RKO (cell line): ENCODE measurements at regions not wholly inside any gene's neighbourhood (a gene's known extent, or its start where the extent isn't known, plus 50 kb on each side); places are given as distances from the start of the nearest gene placed in this dataset.
"Not testable (repeated sequence)": the region's sequence is repeated elsewhere in the genome, so short reads cannot be mapped to it uniquely, and the experiment has no call there.

ENCODE experiments used
- DNase-seq: peaks from one replicate; pipeline ENCODE4 v3.0.0-alpha.2; 2016; ENCODE audit warnings: low spot score

GRCh38 chr3:104133630-104134029, 1233.1 kb upstream of the ALCAM start:
- no peak for DNase-seq

DNA sequence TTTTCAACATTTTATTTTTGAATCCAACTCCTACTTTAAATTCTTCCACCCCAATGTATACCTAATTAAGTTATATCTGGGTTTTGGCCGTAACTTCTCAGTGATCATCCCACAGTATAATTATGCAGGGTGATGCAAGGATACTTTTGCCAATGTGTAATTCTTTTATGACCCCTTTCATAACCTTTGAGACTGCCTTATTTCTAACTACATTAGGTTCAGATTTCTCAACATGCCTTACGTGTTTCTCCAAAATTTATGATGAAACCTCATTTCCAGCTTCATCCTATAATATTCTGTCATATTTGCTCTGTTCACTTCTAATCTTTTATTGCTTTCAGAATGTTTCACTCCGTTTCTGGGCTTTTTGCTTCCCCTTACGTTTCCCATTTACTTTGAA, 1229.6 kb upstream of the ALCAM start:
- no peak for DNase-seq

DNA sequence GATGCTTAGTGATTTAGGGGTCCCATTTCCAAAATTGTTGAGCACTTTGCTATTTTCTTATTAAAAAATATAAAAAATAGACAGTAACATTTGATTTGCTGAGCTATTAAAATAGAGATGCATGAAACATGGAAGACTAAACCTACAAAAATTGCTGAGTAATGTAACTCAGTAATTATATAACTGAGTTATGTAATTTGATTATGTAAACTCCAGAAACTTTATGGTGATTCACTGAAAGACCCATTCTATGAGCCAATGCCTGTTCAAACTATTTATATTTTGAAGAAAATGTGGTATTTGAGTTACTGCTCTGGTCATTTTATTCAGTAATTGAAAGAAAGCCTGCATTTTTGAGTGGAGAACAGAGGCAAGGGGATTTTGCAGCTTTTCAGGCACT, 1221.5 kb upstream of the ALCAM start:
- DNase-seq: no peak

DNA sequence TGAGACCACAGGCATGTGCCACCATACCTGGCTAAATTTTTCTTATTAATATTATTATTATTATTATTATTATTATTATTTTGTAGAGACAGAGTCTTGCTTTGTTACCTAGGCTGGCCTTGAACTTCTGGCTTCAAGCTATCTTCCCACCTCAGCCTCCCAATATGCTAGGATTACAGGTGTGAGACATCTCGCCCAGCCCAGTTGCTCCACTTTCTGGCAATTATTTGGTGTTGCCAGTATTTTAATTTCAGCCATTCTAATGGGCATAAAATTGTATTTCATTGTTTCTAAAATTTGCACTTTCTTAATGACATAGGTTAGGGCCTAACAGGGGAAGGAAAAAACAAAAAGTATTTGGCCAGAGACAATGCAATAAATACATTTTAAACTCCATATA, 1217.6 kb upstream of the ALCAM start:
- no peak for DNase-seq

DNA sequence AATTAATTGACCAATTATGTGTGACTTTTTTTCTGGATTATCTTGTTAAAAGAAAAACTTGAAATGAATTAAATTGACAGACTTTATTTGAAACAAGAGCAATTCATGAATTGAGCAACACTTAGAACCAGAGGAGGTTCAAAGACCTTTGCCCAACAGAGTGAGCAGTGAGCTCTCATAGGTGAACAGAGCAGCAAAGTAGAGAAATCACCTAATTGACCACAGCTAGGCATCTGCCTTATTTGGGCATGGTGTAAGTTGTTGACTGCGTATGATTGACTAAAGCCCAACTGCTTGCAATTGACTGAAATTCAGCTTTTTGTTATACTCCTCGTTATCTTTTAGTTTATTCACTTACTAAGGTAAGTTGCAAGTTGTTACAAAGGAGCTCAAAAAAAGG, 1216.0 kb upstream of the ALCAM start:
- no peak for DNase-seq

- DNase-seq: no peak
Measured at GRCh38 chr3:104154896-104155295, 1211.8 kb upstream of the ALCAM start.

DNA sequence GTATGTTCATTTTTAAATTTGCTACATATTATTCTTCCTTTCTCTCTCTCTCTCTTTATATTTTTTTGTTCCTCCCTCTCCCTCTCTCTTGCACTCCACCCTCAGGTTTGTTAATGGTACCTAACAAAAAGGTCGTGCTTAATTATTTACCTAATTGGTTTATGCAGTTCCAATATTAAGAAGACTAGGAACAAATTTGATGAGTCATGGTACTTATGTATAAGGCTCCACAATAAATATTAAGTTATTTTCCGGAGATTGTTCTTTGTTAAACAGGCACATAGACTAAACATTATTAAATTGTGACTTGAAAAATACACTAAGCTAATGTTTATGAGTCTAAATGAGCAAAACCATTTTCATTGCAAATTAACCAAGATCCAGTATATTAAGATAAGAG, 1200.8 kb upstream of the ALCAM start:
- DNase-seq: no peak

DNA sequence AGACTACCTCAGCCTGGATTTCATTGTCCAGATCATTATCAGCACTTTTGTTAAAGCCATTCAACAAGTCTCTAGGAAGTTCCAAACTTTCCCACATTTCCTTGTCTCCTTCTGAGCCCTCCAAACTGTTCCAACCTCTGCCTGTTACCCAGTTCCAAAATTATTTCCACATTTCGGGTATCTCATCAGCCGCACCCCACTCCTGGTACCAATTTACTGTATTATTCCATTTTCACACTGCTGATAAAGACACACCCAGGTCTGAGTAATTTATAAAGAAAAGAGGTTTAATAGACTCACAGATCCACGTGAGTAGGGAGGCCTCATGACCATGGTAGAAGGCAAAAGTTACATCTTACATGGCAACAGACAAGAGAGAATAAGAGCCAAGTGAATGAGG, 1198.3 kb upstream of the ALCAM start:
- no peak for DNase-seq

- DNase-seq: no peak
Measured at GRCh38 chr3:104175696-104176095, 1191.0 kb upstream of the ALCAM start.

DNA sequence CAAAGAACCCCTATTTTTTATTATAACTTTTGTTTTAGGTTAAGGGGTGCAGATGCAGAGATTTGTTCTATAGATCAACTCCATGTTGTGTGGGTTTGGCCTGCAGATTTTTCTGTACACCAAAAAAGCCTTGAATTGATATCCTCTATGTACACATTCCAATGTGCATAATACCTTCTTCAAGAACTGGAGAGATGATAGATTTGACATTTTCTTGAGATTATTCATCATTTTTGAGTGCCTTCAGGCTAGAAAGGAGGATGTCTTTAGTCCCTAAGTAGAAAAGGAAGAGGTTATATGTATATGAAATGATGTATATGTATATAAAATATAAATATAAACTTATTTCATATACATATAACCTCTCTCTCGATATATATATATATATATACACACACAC, 1190.0 kb upstream of the ALCAM start:
- no peak for DNase-seq

GRCh38 chr3:104178680-104179079, 1188.0 kb upstream of the ALCAM start:
- no peak for DNase-seq

- no peak for DNase-seq
Measured at GRCh38 chr3:104180906-104181305, 1185.8 kb upstream of the ALCAM start.

- DNase-seq: no peak
Measured at GRCh38 chr3:104190681-104191080, 1176.0 kb upstream of the ALCAM start.

GRCh38 chr3:104198131-104198530, 1168.6 kb upstream of the ALCAM start:
- DNase-seq: no peak

DNA sequence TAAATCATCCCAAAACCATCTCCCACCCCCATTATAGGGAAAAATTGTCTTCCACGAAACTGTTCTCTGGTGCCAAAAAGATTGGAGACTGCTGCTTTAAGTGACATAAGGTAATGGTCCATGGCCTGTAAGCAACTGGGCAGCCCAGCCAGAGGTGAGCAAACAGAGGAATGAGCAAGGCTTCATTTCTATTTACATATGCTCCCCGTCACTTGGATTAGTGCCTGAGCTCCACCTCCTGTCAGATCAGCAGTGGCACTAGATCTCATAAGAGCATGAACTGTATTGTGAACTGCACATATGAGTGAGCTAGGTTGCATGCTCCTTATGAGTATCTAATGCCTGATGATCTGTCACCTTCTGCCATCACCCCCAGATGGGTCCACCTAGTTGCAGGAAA, 1159.8 kb upstream of the ALCAM start:
- DNase-seq: no peak

DNA sequence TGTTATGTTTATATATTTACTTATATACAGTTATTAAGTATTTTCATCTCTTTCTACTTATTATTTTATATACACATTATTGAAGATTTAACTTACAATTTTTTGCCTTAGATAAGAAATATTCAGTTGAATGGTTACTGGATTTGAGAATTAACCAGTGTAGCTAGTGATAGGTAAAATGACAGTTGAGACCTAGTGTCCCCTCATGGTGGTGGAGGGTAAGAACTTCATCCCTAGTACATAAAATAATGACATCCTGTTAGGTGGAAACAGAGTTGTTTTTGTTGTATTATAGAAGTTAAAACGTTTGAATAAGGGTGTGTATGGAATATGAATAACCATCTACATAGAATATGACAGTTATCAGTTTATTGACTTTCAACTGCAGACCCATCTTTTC, 1152.4 kb upstream of the ALCAM start:
- DNase-seq: no peak

GRCh38 chr3:104214937-104215336, 1151.8 kb upstream of the ALCAM start:
- DNase-seq: no peak

GRCh38 chr3:104219046-104219445, 1147.7 kb upstream of the ALCAM start:
- DNase-seq: not testable (repeated sequence)

DNA sequence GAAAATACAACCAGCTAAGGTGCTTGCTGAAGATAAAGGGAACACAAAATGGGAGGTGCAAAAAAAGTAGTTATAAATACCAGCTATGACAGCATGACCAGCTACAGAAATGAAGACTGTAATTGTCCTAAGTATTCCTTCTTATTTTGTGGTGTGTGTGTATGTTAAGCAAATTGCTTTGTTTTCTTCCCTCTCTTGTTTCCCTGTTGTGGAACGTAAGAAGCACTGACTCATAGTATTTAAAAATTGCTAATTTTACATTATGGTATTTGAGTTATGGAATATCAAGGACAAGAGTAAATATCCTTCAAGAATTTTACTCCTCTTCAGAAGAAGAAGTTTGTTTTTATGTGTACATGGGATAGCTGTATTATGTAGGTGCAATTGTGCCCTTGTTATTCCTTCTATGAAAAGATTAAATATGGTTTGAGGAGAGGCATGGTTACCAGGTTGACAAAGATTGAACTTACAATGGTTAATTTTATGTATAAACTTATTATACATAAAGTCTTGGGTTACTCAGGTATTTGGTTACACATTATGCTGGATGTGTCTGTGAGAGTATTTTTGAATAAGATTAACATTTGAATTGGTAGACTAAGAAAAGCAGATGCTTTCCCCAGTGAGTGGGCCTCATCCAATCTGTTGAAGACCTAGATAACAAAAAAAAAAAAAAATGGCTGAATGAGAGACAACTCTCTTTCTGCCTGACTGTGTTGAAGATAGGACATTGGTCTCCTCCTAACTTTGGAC, 1132.1 kb upstream of the ALCAM start:
- DNase-seq: no peak

GRCh38 chr3:104244680-104245220, 1122.0 kb upstream of the ALCAM start:
- no peak for DNase-seq

DNA sequence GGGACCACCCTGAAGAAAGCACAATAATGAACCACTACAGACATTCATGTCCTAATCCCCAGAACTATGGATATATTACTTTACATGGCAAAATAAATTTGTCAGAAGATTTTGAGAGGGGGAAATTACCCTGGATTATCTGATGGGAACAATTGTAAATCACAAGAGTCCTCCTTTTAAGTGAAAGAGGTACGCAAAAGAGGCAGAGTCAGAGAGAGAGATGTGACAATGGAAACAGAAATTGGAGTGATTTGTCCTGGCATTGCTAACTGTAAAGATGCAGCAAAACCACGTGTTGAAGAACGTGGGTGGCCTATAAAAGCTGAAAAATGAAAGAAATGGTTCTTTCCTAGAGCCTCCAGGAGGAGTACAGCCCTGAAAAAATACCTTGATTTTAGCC, 1121.4 kb upstream of the ALCAM start:
- DNase-seq: no peak

- DNase-seq: no peak
Measured at GRCh38 chr3:104245981-104246380, 1120.7 kb upstream of the ALCAM start.

- no peak for DNase-seq
Measured at GRCh38 chr3:104257486-104257885, 1109.2 kb upstream of the ALCAM start.

DNA sequence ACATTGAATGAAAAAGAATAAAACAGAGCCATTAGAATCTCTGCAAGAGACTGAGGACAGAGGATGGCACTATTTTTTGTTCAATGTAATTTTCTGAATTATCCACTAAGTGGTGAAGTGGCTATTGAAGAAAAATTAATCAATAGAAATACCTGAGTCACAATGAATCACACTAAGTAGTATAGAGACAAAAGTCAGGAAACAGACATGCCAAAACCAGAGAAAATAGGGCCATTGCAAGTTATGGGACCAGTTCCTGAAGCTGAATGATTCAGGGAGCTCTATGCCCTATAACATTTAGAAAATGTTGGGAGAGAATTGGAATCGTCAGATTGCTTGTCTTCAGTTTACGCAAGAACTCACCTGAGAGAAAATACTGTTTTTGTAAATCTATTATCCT, 1103.2 kb upstream of the ALCAM start:
- DNase-seq: no peak
